Activated T-cell treated with anti-CD3 and anti-CD28 coated beads, Interleukin-2, amount 50 U/mL, for 72 hours (primary cell): ENCODE measurements at regions not wholly inside any gene's neighbourhood (a gene's known extent, or its start where the extent isn't known, plus 50 kb on each side); places are given as distances from the start of the nearest gene placed in this dataset.

Source experiments
- ATAC-seq, 2 donors: fragments of 150-1000 bp; cut with Tn5 transposase; replicated peaks in 1 of 2; 2 replicates each; pipeline ENCODE4 v1.10.0; 2021; ENCODE audit warnings: moderate library complexity in 2 of 2, mild to moderate bottlenecking in 1 of 2
- DNase-seq, 2 donors: peaks; one replicate each; pipeline ENCODE4 v3.0.0; 2021 to 2022; ENCODE audit warnings: mixed read lengths in 1 of 2
- H3K27ac Mint-ChIP-seq: one replicate; pipeline ENCODE4 v1.8.0; 2022; ENCODE audit warnings: mild to moderate bottlenecking, moderate library complexity, mixed read lengths
- H3K27me3 Mint-ChIP-seq: one replicate; pipeline ENCODE4 v1.8.0; 2022; ENCODE audit warnings: low read depth, mixed read lengths
- H3K36me3 Mint-ChIP-seq, 2 donors: one replicate each; pipeline ENCODE4 v1.8.0; 2022; ENCODE audit warnings: mixed read lengths in 2 of 2, mild to moderate bottlenecking in 1 of 2; ENCODE audit not compliant: insufficient read depth in 2 of 2
- H3K4me1 Mint-ChIP-seq: one replicate; pipeline ENCODE4 v1.8.0; 2022; ENCODE audit warnings: low read depth, mixed read lengths
- H3K4me3 Mint-ChIP-seq, 2 donors: one replicate each; pipeline ENCODE4 v1.8.0; 2022; ENCODE audit warnings: mild to moderate bottlenecking in 2 of 2, mixed read lengths in 2 of 2, moderate library complexity in 2 of 2
- H3K9me3 Mint-ChIP-seq, 2 donors: one replicate each; pipeline ENCODE4 v1.8.0; 2022; ENCODE audit warnings: mixed read lengths in 2 of 2

DNA sequence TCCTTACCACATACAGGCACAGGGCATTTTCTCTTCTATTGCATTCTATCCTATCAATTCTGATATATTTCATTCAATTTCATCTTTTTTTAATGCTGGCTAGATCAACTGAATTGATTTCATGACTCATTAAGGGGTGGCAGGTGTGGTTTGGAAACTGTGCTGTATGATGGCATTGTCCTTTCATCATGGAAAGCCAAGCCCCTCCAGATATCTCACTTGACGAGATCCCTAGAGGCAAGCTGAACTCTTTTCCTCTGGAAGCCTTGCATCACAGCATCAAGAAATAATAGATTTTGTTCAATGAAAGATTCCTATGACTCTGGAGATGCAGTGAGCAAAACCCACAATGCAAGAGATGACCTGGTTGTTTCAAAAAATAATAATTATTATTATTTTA, 401.2 kb downstream of the PREX1 start:
- DNase-seq (no peak), ATAC-seq (no peak)
- Mint-ChIP-seq H3K9me3 (peaks cover 6% of the 10 kb centered on the region in 2 donors), H3K4me3 (no peak overlapping the region), H3K27me3 (peaks cover 10% of the 10 kb centered on the region), H3K4me1 (peaks cover 9% of the 10 kb centered on the region), H3K36me3 (peaks cover 0 to 2% of the 10 kb centered on the region in 2 donors), H3K27ac (no peak overlapping the region)

DNA sequence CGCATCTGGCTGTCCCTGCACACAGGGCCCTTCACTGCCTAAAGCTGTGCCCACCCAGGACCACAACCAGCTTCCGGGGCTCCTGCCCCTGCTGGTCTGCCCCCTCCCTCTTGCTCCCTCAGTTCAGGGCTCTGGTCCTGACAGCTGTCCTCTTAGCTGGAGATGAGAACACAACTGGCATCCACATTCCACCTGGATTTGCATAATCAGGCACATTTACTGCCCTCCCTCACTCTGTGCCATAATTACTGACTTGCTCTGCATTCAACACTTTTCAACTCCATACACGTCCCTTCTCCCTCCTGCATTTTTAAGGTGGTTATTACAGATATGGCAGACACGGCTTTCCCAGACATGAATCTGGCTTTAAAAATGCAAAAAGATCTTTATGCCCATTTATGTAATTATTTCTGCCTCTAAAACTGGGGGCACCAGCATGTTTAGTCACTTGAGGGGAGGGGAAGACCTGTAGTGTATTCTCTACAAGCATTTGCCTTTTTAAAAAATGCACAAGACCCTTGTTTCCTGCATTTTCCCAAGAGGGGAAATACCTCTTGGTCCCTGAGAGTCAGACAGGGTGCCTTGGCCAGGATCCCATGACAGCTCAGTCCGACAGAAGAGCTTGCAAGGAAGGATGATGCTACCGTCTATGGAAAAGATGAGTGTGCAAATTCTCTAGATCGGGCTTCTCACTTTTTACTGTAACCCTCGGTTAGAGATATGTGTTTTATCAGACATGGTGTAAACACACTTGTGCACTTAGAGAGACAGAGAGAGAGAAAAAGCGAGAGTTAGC, 401.8 kb downstream of the PREX1 start:
- Mint-ChIP-seq H3K4me3 (no peak overlapping the region), H3K27me3 (peaks cover 10% of the 10 kb centered on the region), H3K4me1 (peaks cover 4% of the 10 kb centered on the region), H3K27ac (no peak overlapping the region), H3K9me3 (peaks cover 3 to 4% of the 10 kb centered on the region in 2 donors), H3K36me3 (no peaks in the 10 kb centered on the region)
- ATAC-seq (no peak), DNase-seq (no peak)

DNA sequence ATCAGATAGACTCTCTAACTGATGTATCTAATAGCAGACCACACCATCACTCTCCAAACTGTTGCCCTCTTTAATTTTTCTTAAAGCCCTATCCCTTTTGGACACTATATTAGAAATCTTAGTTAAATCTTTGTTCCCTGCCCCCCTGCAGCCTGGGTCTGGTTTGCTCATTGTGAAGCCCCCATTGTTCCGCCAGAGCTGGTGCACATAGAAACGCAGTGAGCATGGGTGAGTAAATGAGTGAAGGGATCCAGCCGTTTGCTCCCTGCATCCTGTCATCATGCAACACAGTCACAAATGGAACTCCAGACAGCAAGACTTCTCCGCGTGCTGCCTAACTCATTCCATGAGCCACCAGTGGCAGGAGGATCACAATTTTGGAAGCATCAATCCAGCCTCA, 402.5 kb downstream of the PREX1 start:
- ATAC-seq = no peak
- Mint-ChIP-seq H3K27me3 (peaks cover 10% of the 10 kb centered on the region), H3K4me1 (no peaks in the 10 kb centered on the region), H3K4me3 (no peak overlapping the region), H3K36me3 (no peaks in the 10 kb centered on the region), H3K9me3 (no peaks in the 10 kb centered on the region), H3K27ac (no peak overlapping the region)
- no peak for DNase-seq

DNA sequence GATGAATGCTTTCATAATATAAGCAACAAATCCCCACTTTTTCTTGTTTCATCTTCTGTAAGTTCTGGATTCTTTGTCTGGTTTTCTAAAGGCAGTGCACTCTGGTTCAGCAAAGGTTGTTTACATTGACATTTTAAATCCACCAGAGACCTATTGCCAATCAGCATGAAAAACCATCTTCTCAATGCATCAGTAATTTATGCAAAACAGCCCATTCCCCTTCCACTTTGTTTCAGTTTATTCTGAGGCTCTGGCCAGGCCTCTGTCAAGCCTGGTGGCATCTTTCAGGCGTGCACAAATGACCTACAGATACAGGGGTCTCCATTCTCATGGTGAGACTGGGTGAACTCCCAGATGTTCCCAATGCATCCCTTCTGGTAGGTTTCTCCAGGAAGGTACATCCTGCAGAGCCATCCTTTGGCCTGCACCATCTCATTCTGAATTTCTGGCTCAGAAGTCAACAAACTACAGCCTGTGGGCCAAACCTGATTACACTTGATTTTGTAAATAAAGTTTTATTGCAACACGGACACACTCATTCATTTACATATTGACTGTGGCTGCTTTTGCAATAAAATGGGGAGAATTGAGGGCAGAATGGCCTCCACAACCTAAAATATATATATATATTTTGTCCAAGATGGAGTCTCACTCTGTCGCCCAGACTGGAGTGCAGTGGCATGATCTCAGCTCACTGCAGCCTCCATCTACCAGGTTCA, 405.4 kb downstream of the PREX1 start:
- ATAC-seq = no peak

DNA sequence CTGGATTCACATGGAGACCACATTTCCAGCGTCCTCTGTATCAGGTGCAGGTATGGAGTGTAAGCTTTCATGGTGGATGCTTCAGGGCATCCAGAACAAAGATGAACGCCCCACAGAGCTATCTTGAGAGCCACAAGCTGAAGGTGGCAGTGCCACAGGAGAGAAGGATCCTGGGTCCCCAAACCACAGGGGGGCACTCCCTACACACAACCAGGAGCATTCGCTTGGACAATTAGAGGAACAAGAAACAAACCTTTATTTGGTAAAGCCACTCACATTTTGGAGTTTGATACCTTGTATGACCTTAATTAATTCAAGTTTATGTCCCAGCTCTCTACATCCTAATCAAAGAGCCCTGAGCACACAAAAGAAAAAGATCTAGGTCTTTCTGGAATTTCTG, 406.3 kb downstream of the PREX1 start:
- no peaks in the 10 kb centered on the region for H3K4me1 Mint-ChIP-seq
- no peak overlapping the region for H3K27ac Mint-ChIP-seq
- peaks cover 15% of the 10 kb centered on the region for H3K27me3 Mint-ChIP-seq
- no peak for DNase-seq
- H3K36me3 Mint-ChIP-seq = no peaks in the 10 kb centered on the region
- H3K9me3 Mint-ChIP-seq = no peaks in the 10 kb centered on the region
- no peak for ATAC-seq
- no peak overlapping the region for H3K4me3 Mint-ChIP-seq

More for the DNA sequence above, 405.4 kb downstream of the PREX1 start:
- Mint-ChIP-seq H3K27me3 (peaks cover 10% of the 10 kb centered on the region), H3K4me3 (no peak overlapping the region), H3K36me3 (no peaks in the 10 kb centered on the region), H3K4me1 (no peaks in the 10 kb centered on the region), H3K9me3 (no peaks in the 10 kb centered on the region), H3K27ac (no peak overlapping the region)
- no peak for DNase-seq

DNA sequence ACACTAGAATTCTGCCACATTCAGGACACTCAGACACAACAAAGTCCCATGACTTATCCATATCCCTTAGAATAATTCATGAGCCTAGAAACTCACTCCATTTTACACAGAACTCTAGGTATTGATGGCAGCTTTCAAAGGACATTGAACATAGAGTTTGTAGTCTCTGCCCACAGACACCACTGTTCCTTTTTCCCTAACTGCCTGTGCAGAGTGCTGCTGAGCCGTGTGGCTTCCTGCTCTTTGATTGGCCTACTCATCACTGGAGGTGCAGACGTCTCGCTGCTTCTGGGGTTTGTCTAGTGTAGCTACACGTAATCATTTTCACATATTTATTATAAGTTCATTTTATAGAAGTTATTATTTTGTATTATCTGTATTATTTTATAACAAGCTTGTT, 407.6 kb downstream of the PREX1 start:
- H3K27me3 Mint-ChIP-seq = peaks cover 6% of the 10 kb centered on the region
- ATAC-seq (no peak), DNase-seq (no peak)
- H3K36me3 Mint-ChIP-seq = no peaks in the 10 kb centered on the region
- H3K27ac Mint-ChIP-seq = no peak overlapping the region
- no peaks in the 10 kb centered on the region for H3K9me3 Mint-ChIP-seq
- H3K4me3 Mint-ChIP-seq = no peak overlapping the region
- H3K4me1 Mint-ChIP-seq = no peaks in the 10 kb centered on the region

DNA sequence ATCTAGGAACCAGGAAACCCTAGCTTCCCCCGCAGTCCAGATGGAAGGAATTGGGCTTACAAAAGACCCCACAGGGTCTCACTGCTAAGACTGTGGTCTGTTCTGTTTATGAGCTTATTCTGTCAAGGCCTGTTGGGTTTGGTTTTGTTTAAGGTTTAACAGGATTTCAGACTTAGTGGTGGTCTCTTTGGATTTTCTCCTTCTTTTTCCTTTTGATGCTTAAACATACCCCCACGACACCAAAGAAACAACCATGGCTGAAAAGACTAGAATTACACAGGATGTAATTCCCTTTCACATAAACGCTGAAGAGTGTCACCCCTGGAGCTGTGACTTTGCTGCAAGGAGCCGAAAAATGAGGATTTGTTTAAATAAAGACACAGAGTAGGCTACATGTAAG, 408.6 kb downstream of the PREX1 start:
- no peak for DNase-seq
- no peaks in the 10 kb centered on the region for H3K36me3 Mint-ChIP-seq

DNA sequence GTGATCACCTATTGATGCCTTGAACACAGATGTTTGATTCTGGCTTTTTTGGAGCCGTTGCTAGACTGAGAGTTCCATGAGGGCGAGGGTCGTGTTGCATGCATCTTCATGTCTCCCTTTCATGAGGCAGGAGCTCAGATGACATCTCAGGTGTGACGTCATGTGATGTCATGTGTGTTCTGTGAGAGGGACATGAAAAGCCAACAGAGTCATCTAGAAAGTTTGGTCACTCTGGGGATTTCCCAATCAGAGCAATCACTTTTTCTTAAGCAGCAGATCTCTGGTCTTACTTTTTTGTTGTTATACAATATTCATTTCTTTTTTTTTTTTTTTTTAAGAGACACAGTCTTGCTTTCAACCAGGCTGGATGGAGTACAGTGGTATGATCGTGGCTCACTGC, 411.8 kb downstream of the PREX1 start:
- DNase-seq (peak; percentile 14 to 18), ATAC-seq (peak; percentile 55 to 58)
- Mint-ChIP-seq H3K36me3 (no peaks in the 10 kb centered on the region), H3K4me1 (no peaks in the 10 kb centered on the region), H3K27me3 (peaks cover 13% of the 10 kb centered on the region), H3K4me3 (no peak overlapping the region), H3K27ac (no peak overlapping the region), H3K9me3 (no peaks in the 10 kb centered on the region)

More for the DNA sequence above, 408.6 kb downstream of the PREX1 start:
- Mint-ChIP-seq H3K27ac (no peak overlapping the region), H3K4me3 (no peak overlapping the region), H3K27me3 (peaks cover 6% of the 10 kb centered on the region), H3K9me3 (no peaks in the 10 kb centered on the region), H3K4me1 (no peaks in the 10 kb centered on the region)
- ATAC-seq = no peak

DNA sequence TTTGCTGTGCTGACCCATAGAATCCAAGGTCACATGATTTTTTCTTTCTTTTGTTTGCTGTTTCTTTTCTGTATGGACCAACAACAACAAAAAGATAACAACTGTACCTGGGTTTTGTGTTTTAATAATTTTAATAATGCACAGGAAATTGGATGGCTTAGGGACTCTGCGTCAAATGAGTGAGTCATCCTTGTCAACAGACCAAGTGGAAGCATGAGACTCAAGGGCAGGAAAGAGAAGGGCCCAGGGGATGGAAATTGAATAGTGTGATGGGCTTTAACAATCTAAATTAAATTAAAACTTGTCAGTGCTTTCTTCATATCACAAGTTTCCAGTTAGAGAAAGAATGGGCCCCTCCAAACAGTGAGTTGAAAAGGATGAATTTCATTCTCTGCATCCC, 413.0 kb downstream of the PREX1 start:
- ATAC-seq (no peak), DNase-seq (no peak)
- no peaks in the 10 kb centered on the region for H3K4me1 Mint-ChIP-seq
- H3K27me3 Mint-ChIP-seq = peaks cover 16% of the 10 kb centered on the region
- no peaks in the 10 kb centered on the region for H3K36me3 Mint-ChIP-seq
- H3K27ac Mint-ChIP-seq = no peak overlapping the region
- no peaks in the 10 kb centered on the region for H3K9me3 Mint-ChIP-seq
- H3K4me3 Mint-ChIP-seq = no peak overlapping the region

DNA sequence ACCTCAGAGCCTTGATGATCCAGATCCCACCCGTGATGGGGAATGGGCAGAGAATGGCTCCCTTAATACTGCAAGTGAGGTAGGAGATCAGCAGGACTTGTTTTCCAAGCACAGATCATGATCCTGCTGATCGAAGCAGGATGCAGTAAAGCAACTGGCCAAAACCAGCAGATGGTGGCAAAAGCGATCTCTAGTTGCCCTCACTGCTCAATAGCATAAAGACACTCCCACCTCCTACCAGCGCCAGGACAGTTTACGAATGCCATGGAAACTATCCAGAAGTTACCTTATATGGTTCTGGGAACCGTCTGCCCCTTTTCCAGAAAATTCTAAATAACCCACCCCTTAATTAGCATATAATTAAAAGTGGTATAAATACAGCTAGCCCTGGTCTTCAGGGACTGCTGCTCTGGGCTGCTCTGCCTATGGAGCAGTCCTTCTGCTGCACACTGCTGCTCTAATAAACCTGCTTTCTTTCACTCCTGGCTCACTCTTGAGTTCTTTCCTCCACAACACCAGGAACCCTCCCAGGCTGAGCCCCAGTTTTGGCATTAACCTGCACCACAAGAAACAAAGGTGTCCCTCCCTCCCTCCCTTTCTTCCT, 415.8 kb downstream of the PREX1 start:
- ATAC-seq = no peak
- Mint-ChIP-seq H3K9me3 (no peaks in the 10 kb centered on the region), H3K4me1 (no peaks in the 10 kb centered on the region), H3K36me3 (no peaks in the 10 kb centered on the region), H3K27ac (no peak overlapping the region), H3K4me3 (no peak overlapping the region), H3K27me3 (peaks cover 32% of the 10 kb centered on the region)
- DNase-seq = no peak

DNA sequence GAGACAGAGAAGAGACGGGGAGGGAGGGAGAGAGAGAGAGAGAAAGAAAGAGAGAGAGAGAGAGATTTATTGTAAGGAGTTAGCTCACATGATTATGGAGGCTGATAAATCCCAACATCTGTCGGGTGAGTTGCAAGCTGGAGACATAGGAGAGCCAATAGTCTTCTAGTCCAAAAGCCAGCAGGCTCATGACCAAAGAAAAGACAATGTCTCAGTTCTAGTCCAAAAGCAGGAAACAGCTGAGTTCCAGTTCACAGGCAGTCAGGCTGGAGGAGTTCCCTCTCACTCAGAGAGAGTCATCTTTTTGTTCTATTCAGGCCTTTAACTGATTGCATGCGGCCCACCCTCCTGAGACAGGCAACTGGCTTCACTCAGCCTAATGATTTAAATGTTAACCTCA, 416.6 kb downstream of the PREX1 start:
- Mint-ChIP-seq H3K27me3 (peaks cover 27% of the 10 kb centered on the region), H3K27ac (no peak overlapping the region), H3K36me3 (no peaks in the 10 kb centered on the region), H3K9me3 (no peaks in the 10 kb centered on the region), H3K4me3 (no peak overlapping the region), H3K4me1 (peaks cover 5% of the 10 kb centered on the region)
- ATAC-seq = no peak
- DNase-seq = no peak

DNA sequence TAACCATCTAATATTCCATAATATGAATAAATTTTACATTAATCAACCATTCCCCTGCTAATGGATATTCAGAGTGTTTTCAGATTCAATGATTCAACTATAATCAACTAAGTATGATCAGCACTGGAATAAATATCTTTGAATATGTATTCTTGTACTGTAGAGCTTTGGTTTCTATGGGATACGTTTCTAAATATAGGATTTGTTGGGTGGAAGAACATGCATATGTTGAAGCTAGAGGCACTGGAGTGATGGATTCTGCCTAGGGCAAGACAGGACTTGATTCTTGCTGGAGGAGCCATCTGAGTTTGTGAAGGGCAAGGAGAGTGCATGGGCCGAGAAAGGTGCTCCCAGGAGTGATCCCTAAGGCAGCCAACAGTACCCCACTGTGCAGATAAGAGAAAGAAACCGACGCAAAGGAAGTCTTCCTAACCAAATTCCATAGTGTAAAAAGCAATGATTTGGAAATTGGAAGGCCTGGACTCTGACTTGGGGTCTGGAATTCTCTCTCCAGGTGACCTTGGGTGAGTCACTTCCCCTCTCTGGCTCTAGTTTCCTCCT, 418.7 kb downstream of the PREX1 start:
- Mint-ChIP-seq H3K9me3 (no peaks in the 10 kb centered on the region), H3K36me3 (no peaks in the 10 kb centered on the region), H3K27me3 (peaks cover 34% of the 10 kb centered on the region), H3K4me3 (no peak overlapping the region), H3K27ac (no peak overlapping the region), H3K4me1 (peaks cover 13% of the 10 kb centered on the region)
- ATAC-seq = no peak
- DNase-seq = no peak

DNA sequence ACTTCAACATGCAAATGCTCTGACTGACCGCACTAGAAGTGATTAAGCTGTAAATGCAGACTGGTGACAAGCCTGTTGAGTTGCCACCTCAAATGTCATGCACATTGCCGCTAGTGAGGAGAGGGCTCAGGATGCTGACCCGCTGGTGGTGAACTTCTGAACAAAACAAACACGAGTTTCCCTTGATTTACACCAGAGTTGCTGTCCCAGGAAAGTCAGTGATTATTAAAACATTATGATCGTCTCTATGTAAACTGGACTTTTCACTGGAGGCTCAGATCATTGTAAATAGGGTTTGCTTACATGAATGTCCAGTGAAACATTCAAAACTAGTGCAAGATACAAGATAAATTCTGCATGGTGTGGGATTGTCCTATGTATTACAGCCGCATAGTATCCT, 420.1 kb downstream of the PREX1 start:
- Mint-ChIP-seq H3K27me3 (peaks cover 36% of the 10 kb centered on the region), H3K9me3 (no peaks in the 10 kb centered on the region), H3K4me1 (peaks cover 13% of the 10 kb centered on the region), H3K27ac (no peak overlapping the region), H3K4me3 (no peak overlapping the region), H3K36me3 (no peaks in the 10 kb centered on the region)
- DNase-seq = no peak
- ATAC-seq = no peak
